Type B pancreatic cell (in vitro differentiated cells): ENCODE measurements at regions not wholly inside any gene's neighbourhood (a gene's known extent, or its start where the extent isn't known, plus 50 kb on each side); places are given as distances from the start of the nearest gene placed in this dataset.
A peak's percentile ranks its signal among the peaks of the same experiment; 100 is the strongest.

Source experiments
- DNase-seq: peaks from one replicate; pipeline ENCODE4 v3.0.0; 2021; ENCODE audit warnings: mixed read lengths; ENCODE audit not compliant: unreplicated experiment; ENCODE audit errors: extremely low spot score
- H3K27ac Mint-ChIP-seq: 2 replicates; pipeline ENCODE4 v1.8.0; 2021; ENCODE audit warnings: mild to moderate bottlenecking, mixed read lengths
- H3K27me3 Mint-ChIP-seq: 2 replicates; pipeline ENCODE4 v1.8.0; 2021; ENCODE audit warnings: mixed read lengths
- H3K36me3 Mint-ChIP-seq: 2 replicates; pipeline ENCODE4 v1.8.0; 2021; ENCODE audit warnings: mixed read lengths
- H3K4me1 Mint-ChIP-seq: one replicate; pipeline ENCODE4 v1.8.0; 2021; ENCODE audit warnings: mixed read lengths; ENCODE audit not compliant: unreplicated experiment
- H3K4me3 Mint-ChIP-seq: 2 replicates; pipeline ENCODE4 v1.8.0; 2021; ENCODE audit warnings: mild to moderate bottlenecking, mixed read lengths
- H3K9me3 Mint-ChIP-seq: 2 replicates; pipeline ENCODE4 v1.8.0; 2021; ENCODE audit warnings: mixed read lengths
- TF ChIP-seq, protein P1 (sequence below): fragments of 200-600 bp; sonication (generic); conservative IDR thresholded peaks from 2 replicates; pipeline ENCODE4 v1.5.0; 2021; ENCODE audit warnings: antibody characterized with exemption, mild to moderate bottlenecking

DNA sequence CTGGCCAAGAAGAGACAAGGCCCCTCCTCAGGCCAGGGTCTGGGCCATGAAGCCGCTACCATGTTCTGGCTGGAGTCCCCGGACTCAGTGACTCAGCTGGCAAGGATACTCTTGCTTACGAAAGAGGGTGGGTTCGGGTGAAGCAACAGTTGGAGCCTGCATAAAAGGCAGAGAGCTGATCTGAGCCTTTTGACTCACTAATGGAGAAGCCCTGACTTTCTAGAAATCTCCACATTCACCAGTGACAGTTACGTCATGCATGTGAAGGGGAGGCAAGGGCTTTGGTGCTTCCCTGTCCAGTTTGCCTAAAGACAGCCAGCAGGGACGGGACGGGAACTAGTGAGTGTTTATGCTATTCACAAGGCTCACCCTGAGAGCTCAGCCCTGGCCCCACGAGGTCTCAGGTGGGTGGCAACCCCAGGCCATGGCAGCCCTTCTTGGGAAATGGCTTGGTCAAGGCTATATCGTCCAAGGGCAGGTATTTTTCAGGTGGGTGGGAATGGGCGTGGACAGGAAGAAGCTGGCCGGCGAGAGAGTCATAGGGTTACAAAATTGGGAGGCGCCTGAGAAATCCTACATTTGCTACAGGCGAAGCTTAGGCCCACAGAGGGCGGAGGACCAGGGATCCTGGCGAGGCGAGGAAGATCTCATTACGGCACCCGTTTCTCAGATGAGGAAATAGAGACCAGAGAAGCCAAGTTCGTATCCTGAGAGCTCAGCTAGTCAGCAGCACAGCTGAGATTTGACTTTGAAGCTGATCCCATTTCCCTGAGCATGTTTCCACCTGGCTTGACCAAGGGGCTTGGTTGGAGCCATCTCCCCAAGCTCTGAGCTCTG lies 314.6 kb downstream of the BCL11B start:
- Mint-ChIP-seq H3K9me3 (no peaks in the 10 kb centered on the region), H3K4me1 (peaks cover 8% of the 10 kb centered on the region), H3K36me3 (no peaks in the 10 kb centered on the region), H3K27ac (no peak overlapping the region), H3K27me3 (peaks cover 7% of the 10 kb centered on the region), H3K4me3 (no peak overlapping the region)
- TF ChIP-seq, protein P1, sequence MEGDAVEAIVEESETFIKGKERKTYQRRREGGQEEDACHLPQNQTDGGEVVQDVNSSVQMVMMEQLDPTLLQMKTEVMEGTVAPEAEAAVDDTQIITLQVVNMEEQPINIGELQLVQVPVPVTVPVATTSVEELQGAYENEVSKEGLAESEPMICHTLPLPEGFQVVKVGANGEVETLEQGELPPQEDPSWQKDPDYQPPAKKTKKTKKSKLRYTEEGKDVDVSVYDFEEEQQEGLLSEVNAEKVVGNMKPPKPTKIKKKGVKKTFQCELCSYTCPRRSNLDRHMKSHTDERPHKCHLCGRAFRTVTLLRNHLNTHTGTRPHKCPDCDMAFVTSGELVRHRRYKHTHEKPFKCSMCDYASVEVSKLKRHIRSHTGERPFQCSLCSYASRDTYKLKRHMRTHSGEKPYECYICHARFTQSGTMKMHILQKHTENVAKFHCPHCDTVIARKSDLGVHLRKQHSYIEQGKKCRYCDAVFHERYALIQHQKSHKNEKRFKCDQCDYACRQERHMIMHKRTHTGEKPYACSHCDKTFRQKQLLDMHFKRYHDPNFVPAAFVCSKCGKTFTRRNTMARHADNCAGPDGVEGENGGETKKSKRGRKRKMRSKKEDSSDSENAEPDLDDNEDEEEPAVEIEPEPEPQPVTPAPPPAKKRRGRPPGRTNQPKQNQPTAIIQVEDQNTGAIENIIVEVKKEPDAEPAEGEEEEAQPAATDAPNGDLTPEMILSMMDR: no peak
- DNase-seq: peak; percentile 43

DNA sequence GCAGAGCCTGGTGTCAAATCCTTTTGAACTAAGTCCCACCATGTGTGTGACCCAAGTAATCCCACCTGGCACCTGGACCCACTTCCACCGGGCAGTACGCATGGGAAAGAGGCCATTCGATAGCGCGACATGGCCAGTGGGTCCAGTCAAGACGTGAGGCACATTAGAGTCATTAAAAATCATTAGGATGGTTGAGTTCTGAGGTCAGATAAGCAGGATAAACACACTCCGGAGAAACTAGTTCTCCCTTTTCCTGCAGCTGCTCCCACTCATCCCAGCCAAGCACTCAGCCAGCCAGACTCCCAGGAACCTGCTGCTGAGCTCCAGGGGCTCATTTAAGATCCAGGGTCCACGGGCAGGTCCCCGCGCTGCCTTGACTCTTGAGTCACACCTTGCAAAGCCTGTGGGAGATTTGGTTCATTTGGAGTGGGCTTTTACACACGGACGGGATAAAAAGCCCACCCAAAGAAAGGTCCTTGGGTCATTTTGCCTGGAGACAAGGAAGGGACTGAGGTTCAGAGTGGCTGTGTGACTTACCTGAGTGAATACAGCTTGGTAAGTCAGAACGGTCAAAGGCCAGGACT lies 313.9 kb downstream of the BCL11B start:
- Mint-ChIP-seq H3K4me3 (no peak overlapping the region), H3K27me3 (peaks cover 7% of the 10 kb centered on the region), H3K36me3 (no peaks in the 10 kb centered on the region), H3K27ac (no peak overlapping the region), H3K4me1 (peaks cover 8% of the 10 kb centered on the region), H3K9me3 (no peaks in the 10 kb centered on the region)
- TF ChIP-seq, protein P1: no peak
- no peak for DNase-seq

DNA sequence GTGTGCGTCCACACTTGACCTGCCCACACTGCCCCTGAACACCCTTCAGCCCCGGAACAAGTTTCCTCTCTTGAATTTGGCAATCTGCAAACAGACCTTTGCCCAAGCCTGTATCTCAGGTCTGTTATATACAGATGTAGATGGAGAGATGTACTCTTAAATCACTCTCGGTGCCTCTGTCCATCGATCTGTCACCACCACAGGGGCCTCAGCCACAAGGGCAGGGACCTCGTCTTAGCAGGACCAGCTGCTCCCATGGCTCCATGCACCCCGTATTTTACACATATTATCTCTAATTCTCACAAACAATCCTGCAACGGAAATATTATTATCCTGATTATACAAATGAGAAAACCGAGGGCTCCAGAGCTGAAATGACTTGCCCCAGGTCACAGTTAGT lies 313.4 kb downstream of the BCL11B start:
- Mint-ChIP-seq H3K36me3 (no peaks in the 10 kb centered on the region), H3K4me1 (peaks cover 8% of the 10 kb centered on the region), H3K4me3 (no peak overlapping the region), H3K9me3 (no peaks in the 10 kb centered on the region), H3K27me3 (peaks cover 7% of the 10 kb centered on the region), H3K27ac (no peak overlapping the region)
- DNase-seq: peak; percentile 45
- TF ChIP-seq, protein P1: no peak

DNA sequence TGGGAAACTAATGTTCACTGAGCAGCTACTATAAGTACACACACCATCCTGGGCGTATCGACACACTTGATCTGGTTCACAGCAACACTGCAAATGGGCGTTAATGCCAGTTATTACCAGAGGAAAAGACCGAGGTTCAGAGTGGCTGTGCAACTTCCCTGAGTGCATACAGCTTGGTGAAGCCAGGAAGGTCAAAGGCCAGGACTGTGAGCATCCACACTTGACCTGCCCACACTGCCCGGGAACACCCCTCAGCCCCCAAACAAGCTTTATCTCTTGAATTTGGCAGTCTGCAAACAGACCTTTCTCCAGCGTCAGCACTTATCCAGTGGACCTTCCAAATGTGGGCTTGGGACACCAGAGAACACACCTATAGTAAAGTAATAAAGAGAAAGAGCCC lies 312.6 kb downstream of the BCL11B start:
- H3K4me3 Mint-ChIP-seq: no peak overlapping the region
- no peak for DNase-seq

DNA sequence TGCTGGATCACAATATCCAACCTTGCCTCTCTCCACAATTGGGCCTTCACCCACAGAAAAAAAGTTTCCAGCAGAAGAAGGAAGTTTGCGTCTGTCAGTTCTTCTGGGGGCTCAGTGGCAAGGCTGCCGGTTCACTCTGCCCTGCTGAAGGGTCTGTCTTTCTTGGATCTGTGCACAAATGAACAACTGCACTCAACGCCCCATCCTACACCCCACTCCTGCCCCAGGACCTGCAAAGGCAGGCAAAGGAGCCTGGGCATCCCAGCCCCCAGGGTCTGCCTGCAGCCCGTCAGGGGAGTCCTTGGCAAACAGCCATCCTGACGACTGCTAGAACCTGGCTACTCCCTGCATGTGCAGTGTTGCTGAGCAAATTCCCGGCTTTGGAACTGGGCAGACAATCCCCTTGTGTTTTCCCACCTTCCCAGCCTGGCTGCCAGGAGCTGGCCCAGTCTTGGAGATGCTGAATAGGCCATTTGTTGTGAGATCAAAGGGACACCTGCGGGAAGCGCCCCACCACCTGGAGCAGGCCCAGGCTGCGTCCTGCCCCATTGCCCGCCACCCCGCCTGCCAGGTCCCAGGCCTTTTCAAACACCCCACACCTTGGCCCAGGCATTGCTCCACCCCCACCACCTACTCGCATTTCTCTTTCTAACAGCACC lies 311.9 kb downstream of the BCL11B start:
- no peak for DNase-seq
- Mint-ChIP-seq H3K4me1 (peaks cover 12% of the 10 kb centered on the region), H3K9me3 (no peaks in the 10 kb centered on the region), H3K4me3 (no peak overlapping the region), H3K27me3 (peaks cover 8% of the 10 kb centered on the region), H3K27ac (no peak overlapping the region), H3K36me3 (no peaks in the 10 kb centered on the region)
- TF ChIP-seq, protein P1: no peak

More for the DNA sequence above, 312.6 kb downstream of the BCL11B start:
- TF ChIP-seq, protein P1: no peak
- Mint-ChIP-seq H3K4me1 (peaks cover 8% of the 10 kb centered on the region), H3K9me3 (no peaks in the 10 kb centered on the region), H3K27me3 (peaks cover 6% of the 10 kb centered on the region), H3K36me3 (no peaks in the 10 kb centered on the region), H3K27ac (no peak overlapping the region)
